ENCODE measurements at regions not wholly inside any gene's neighbourhood (a gene's known extent, or its start where the extent isn't known, plus 50 kb on each side); places are given as distances from the start of the nearest gene placed in this dataset.

- DNase-seq = no peak
Measured at GRCh38 chr18:22628795-22629510, 211.2 kb upstream of the CTAGE1 start.

DNA sequence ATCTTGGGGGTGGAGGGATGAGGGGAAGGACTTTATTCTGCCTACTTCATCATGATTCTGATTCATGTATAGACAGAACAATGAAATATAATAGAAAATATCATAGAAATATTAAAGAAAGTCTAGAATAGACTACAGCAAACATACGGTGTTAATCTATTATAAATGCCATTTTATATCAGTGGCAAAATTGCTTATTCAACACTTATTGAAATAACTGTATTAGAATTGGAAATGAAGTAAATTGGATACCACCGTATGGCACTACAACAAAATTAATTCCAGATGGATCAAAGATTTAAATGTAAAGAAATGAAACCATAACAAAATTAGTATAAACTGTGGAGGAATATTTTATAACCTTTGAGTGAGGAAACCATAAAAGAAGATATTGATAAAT lies 213.3 kb upstream of the CTAGE1 start:
- no peak for DNase-seq

GRCh38 chr18:22632191-22632590 lies 214.5 kb upstream of the CTAGE1 start:
- no peak for DNase-seq

- no peak for DNase-seq
Measured at GRCh38 chr18:22634464-22634863, 216.7 kb upstream of the CTAGE1 start.

DNA sequence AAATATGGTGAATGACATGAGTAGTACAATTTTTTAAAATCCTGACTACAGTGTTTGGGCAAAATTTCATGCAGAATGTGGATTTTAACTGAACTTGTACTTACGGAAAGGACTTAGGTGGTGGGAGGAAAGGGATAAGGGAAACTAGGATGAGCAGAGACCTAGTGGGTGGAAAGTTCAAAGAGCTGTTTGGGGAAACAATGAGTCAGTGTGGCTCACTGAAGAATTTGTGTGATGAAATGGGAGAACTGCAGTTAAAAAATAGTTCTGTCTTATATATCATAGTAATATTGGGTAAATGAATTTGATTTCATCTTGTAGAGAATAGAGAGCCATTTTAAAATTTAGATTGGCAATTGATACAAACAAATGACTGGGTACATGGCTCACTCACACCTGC lies 220.1 kb upstream of the CTAGE1 start:
- DNase-seq = peak; percentile 52

DNA sequence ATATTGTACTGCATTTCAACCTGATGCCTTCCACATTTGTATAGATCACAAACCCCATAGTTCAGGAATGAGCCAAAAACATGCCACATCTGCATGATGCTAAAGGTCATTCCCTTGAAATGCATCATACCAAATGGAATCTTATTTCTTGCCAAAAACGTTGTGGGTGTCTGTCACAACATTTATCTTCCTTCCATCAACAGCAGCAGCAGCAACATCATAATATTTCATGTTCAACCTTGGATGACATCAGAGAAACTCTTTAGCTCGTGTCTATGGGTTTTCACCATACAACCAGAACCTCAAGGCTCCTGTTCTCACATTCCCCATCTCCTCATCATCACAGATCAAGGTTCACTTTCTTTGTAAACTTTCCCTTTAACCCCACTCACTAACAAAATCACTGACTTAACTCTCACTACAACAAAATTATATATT lies 221.3 kb upstream of the CTAGE1 start:
- peak; percentile 84 for DNase-seq

DNA sequence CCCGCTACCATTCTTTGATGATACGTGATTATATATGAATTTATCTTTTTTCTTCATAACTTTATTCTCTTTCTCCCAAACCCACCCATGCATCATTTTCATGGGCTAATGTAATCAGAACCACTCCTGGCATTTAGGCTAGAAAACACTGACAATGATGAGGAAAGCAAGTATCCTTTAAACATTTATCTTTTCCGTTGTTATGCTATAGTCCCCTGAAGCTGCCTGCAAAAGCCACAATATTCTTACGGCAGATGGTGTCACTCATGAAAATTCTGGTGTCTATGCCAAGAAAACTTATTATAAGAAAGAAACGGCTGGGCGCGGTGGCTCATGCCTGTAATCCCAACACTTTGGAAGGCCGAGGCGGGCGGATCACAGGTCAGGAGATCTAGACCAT lies 221.8 kb upstream of the CTAGE1 start:
- DNase-seq = no peak

GRCh38 chr18:22640281-22640842 lies 222.6 kb upstream of the CTAGE1 start:
- no peak for DNase-seq

DNA sequence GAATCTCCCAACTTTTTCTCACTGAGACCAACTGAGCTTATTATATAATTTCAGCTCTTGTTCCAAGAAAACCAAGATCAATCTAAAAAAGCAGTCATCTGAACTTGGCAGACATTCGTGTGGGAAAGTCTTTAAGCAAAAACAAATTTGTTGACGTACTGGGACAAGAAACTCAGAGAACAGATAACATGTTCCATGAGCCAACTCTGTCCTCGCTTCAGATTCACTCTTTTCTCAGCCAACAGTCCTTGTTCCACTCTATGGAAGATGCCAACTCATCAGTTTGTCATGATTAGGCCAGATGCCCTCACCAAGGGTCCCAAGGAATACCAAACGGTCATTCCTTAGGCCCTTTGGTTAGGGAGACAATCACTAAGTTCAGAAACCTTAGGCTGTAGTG lies 224.2 kb upstream of the CTAGE1 start:
- no peak for DNase-seq

DNA sequence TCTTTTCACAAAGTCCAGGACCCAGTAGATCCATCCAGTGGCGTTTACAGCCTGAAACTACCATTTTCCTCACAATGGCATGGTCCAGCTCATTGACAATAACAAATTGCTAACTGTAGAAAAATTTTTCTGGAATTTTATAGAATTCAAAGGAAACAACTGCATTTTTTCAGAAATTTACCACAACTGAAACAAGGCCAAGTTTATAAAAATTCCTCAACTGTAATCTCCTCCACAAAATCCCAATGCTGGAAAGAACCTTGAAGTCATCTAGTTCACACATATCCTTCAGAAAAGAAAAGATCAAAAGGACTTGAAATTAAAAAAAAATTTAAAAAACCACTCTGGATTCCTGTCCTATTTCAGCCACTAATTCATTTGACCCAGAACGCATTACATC lies 226.0 kb upstream of the CTAGE1 start:
- DNase-seq = peak; percentile 18

- peak; percentile 54 for DNase-seq
Measured at GRCh38 chr18:22650247-22650646, 232.5 kb upstream of the CTAGE1 start.

DNA sequence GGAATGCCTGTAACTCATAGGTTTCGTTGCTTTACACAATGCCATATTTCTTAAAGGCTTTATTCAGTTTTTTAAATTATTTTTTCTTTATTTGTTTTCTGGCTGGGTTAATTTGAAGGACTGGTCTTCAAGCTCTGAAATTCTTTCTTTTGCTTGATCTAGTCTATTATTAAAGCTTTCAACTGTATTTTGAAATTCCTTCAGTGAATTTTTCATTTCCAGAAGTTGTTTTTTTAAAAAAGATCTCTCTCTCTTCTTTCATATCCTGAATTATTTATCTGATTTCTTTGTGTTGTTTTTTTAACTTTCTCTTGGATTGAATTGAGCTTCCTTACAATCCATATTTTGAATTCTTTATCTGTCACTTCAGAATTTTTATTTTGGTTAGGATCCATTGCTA lies 239.9 kb upstream of the CTAGE1 start:
- no peak for DNase-seq

GRCh38 chr18:22658318-22658717 lies 240.6 kb upstream of the CTAGE1 start:
- no peak for DNase-seq

DNA sequence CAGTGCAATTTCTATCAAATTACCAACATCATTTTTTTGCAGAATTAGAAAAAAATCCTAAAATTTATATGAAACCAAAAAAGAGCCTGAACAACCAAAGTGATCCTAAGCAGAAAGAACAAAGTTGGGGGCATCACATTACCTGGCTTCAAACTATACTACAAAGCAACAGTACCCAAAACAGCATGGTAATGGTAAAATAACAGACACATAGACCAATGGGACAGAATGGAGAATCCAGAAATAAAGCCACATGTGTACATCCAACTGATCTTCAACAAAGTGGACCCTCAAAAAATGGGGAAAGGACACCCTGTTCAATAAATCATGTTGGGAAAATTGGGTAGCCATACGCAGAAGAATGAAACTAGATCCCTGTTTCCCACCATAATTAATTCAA lies 245.7 kb upstream of the CTAGE1 start:
- no peak for DNase-seq

- no peak for DNase-seq
Measured at GRCh38 chr18:22666411-22666940, 248.8 kb upstream of the CTAGE1 start.

GRCh38 chr18:22667156-22667555 lies 249.4 kb upstream of the CTAGE1 start:
- DNase-seq = no peak

DNA sequence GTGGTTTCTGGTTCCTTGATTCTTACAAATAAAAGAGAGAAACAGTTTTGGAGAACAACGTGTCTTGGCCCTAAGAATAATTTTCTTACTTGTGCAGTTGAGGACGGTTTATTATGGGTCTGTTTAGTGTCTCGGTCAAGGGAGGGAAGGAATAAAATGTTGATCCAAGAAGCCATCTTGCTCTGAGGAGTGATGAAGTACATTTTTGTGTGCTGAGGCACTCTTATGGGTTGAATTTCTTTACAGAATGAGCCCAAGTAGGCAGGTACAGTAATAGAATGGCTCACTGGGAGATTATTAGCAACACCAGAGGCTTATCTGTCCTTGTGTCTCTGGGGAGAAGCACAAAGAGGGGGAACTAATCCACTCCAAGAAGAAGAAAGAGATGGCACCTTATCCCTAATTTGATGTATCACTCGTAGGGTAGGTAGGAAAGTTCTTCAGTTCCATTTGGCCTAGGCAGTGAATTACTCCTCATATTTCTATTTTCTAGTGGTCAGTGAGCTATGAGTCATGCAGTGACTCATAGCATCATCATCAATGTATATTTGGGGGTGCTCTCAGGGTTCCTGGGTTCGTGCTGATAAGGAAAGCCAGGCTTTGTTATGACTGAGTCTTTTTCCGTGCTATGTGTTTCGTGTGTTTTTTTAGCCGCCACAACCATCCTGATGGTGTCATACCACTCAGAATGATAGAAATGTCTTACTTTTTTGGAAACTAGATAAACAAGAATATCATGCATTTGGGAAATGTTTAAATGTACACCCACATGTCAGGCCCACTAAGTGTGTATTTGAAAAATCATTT lies 250.1 kb upstream of the CTAGE1 start:
- peak; percentile 88 for DNase-seq

DNA sequence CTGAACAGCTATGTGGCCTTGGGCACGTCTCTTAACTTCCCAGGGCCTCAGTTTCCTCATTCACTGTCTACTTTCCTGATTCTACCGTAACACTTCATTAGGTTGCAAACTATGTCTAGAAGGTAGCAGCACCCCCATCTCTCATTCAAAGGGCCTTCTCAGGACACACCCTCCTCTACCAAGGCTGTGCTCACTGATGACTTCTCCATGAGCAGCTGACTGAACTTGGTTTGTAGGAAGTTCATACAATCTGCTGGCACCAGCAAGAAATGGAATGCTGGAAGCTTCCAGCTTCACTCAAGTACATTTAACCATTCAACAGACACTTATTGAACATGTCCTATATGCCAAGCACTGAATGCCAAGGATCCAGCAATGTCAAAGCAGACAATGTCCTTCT lies 250.8 kb upstream of the CTAGE1 start:
- DNase-seq = no peak

- DNase-seq = no peak
Measured at GRCh38 chr18:22670914-22671313, 253.2 kb upstream of the CTAGE1 start.

- DNase-seq = no peak
Measured at GRCh38 chr18:22673182-22673862, 255.6 kb upstream of the CTAGE1 start.

GRCh38 chr18:22674272-22674671 lies 256.6 kb upstream of the CTAGE1 start:
- peak; percentile 84 for DNase-seq

- DNase-seq = no peak
Measured at GRCh38 chr18:22675006-22675405, 257.3 kb upstream of the CTAGE1 start.

GRCh38 chr18:22676423-22676822 lies 256.7 kb upstream of the RBBP8 start:
- no peak for DNase-seq

Measured in fibroblast of skin of right quadriceps (primary cell).